ENCODE measurements at regions not wholly inside any gene's neighbourhood (a gene's known extent, or its start where the extent isn't known, plus 50 kb on each side); places are given as distances from the start of the nearest gene placed in this dataset.

DNA sequence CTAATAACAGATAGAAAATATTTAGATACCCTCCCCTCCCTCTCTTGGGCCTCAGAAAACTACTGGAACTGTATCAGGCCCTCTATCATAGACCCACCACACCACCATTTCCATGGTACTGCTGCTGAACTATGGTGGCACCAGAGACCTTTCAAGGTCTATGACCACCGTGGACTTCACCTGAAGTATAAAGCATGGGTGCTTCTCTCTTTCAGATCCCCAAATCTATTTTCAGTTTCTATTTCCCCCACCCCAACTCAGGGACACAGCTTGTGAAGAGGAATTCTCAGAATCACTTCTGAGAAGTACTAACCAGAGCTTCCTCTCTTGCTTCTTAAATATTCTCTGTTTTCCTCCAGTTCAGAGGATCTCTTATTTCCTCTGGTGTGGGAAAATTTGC, 840.8 kb upstream of the HTR2C start:
- TF ChIP-seq, protein P1, sequence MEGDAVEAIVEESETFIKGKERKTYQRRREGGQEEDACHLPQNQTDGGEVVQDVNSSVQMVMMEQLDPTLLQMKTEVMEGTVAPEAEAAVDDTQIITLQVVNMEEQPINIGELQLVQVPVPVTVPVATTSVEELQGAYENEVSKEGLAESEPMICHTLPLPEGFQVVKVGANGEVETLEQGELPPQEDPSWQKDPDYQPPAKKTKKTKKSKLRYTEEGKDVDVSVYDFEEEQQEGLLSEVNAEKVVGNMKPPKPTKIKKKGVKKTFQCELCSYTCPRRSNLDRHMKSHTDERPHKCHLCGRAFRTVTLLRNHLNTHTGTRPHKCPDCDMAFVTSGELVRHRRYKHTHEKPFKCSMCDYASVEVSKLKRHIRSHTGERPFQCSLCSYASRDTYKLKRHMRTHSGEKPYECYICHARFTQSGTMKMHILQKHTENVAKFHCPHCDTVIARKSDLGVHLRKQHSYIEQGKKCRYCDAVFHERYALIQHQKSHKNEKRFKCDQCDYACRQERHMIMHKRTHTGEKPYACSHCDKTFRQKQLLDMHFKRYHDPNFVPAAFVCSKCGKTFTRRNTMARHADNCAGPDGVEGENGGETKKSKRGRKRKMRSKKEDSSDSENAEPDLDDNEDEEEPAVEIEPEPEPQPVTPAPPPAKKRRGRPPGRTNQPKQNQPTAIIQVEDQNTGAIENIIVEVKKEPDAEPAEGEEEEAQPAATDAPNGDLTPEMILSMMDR (IDR thresholded peaks at IDR 0.05): no peak
- no peak for TF ChIP-seq POLR2A (IDR thresholded peaks at IDR 0.05)

All from esophagus squamous epithelium (tissue), 4 donors.